ENCODE measurements at regions not wholly inside any gene's neighbourhood (a gene's known extent, or its start where the extent isn't known, plus 50 kb on each side); places are given as distances from the start of the nearest gene placed in this dataset.

GRCh38 chr16:35561346-35561745 is 2101.9 kb downstream of the TP53TG3F start:
- TF ChIP-seq EZH2 (IDR thresholded peaks at IDR 0.05; ENCODE audit: borderline replicate concordance, insufficient read depth, low read depth, low read length, poor library complexity, severe bottlenecking) (no peak), CTCF (IDR thresholded peaks at IDR 0.05) (no peak)

Measured in B cell (primary cell).